HG02798 (cell line): ENCODE measurements at regions not wholly inside any gene's neighbourhood (a gene's known extent, or its start where the extent isn't known, plus 50 kb on each side); places are given as distances from the start of the nearest gene placed in this dataset.
"Not testable (repeated sequence)": the region's sequence is repeated elsewhere in the genome, so short reads cannot be mapped to it uniquely, and the experiment has no call there.

Experiments used
- ATAC-seq: cut with Tn5 transposase; IDR thresholded peaks from one replicate; pipeline ENCODE4 v1.9.1; 2021; ENCODE audit warnings: mild to moderate bottlenecking; ENCODE audit not compliant: unreplicated experiment, poor library complexity

DNA sequence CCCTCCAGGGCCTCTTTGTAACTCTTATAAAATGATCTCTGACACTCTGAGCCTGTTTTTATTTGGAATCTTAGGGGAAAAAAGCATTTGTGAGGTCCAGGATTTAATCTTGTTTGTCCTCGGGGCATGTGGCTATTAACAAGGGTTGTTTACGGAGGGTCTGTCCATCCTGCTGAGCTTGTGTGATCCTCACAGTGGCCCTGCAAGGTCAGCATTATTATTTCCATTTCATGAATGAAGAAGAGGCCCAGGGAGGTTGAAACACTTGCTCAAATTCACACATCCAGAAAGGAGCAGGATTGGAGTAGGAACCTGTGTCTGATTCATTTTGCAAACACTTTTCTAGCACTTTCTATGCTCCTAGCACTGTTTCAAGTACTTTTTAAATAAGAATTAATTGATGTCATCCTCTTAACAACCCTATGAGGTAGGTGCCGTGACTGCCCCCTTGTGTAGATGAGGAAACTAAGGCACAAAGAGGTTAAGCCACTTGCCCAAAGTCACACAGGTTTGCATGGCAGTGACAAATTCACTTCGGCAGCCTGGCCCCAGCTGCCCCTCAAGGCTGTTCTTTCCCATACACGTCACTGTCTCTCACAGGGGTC lies 178.9 kb downstream of the MIS18A start:
- ATAC-seq = no peak

DNA sequence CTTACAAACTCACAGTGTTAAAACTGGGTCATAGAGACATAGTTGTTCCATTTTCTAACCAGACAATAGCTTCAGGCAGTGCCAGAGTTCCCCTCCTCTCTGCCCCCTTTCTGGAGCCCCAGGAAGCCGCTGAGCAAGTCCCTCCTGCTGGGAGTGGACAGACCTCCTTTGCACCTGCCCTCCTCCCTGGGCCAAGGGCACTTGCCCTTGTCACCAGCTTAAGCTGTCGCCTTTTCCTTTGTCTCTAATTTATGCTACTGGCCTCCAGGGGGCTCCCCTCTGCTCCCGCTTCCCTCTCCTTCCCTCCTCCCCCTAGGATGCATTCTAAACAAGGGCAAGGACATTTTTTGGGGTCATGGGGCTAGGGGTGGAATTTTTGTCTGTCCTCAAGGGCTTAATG lies 182.4 kb downstream of the MIS18A start:
- no peak for ATAC-seq

DNA sequence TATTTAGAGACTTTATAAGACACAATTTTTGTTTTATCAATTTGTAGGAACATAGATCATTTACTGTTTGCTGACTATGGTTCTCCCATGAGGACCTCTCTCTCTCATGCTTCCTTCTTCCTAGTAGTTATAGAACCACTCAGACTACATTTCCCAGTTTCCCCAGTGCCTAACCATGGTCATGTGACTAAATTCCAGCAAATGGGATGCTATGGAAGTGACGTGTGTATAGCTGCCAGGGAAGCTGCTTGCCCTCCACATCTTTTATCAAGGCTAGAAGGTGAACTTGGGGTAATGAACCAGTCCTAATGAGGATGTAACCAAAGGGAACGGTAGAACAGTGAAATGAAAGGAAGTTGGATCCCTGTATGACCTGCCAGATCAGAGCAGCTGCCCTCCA lies 184.0 kb downstream of the MIS18A start:
- ATAC-seq = no peak

DNA sequence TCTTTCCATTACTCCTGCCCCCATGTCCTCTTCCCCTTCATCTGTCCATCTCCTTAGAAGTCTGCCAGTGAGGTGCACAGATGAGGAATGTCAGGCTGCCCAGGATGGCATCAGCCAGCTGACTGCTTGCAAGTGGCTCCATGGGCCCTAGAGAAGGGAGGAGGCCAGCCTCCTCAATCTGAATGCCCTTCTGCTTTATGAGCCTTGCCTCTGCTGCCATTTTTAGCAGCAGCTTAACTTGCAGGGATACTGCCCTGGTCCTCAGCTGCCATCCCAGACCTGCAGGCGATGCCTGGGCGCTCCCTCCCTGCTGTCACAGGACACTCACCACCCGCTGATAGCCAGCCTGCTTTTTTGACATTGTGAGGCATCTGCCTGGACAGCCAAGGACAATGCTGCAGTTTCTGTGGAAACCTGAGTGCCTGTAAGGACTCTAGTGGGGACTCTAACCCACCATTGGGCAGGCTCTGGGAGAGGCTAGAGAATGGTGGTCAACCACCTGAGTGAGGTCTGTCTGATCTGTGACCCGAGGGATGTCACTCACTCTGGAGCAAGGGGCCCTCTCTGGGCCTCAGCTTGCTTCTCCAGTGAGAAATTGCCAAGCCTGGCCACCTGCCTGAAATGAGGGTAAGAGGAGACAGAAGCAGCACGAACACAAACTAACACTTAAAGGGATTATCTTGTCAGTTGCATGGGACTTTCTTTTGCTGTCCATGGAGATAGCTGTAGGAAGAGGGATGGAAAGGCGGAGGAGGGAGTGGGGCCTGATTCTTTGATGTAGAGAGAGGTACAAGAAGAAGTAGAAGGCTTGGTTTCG lies 185.0 kb downstream of the MIS18A start:
- ATAC-seq = no peak

DNA sequence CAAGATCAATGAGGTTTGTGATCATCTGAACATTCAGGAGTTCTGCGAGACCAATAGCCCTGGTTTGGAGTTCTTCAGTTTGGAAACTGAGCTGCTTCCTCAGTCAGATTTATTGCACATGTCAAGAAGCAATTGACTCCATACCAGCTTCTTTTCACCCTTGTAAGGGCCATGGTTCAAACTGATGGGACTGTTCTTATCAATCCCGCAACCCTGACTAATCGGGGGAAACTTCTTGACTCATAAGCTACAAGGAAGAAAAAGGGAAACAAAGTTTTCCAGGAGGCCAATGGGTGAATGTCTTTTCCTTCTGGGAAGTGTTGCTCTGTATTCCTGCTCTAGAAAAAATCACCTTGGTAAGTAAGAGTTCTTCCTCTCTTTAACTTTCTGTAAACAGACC lies 187.9 kb downstream of the MIS18A start:
- ATAC-seq = no peak

DNA sequence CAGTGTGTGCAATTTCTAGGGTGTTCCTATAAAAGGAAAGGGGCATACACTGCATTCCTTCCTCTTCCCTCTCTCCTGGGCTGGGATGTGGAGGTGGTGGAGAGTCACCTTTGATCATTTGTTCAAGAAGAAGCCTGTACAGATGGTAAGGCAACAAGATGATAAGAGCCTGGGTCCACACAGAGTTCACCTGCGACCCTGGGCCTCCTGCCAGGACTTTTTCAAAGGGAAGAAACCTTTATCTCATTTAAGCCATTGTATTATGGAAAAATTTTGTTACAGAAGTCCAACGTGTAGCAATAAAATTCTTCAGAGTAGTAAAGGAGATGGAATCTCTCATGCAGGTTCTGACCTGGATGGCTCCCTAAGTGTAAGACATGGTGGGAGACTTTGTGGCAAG lies 189.1 kb downstream of the MIS18A start:
- ATAC-seq = no peak

DNA sequence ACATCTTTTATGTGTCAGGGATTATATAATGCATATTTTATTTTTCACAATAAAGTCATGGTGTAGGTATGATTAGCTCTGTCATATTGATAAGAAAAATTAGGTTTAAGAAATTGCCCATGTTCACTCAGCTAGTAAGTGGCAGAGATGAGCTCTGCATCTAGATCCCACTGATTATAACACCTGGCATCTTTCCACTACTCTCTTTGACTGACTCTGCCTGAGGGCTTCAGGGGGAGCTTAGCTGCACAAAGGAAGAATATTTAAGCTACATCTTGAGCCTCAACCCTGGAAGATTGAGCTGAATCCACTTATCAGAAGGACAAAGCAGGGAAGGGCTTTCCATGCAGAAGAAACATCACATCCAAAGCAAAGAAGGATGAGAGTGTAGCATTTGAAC lies 190.4 kb downstream of the MIS18A start:
- no peak for ATAC-seq

DNA sequence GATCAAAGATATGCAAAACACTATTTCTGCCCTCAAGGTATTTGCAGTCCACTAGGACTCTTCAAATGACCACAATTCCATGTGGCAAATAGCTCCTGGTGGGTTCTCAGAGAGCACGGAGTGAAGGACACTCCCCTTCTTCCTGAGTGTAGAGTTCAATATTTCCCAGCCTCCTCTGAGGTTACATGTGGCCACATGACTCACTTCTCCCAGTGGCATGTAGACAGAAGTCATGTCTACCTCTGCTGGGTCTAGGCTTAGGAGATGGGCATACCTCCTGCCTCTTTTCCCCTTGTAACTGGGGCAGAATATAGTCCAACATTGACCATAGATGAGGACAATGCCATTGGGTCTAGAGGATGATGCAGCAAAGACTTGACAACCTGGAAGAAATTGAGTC lies 191.4 kb downstream of the MIS18A start:
- ATAC-seq = no peak

DNA sequence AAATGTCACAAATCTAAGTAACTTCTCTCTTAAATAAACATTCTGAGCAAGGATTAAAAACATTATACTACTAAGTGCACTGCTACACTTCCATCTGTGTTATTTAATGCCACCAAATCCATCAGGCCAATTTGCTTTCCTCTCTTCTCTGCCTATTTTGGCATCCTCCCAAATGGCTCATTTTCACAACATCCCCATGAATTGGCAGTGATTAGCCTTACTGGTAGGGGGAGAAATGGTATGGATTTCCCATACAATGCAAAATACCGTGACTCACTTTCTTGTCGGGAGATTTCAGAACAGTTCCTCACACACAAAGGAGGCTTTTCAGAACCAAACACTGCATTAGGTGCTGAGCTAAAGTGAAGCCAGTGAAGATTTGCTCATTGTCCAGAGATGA lies 195.7 kb downstream of the MIS18A start:
- no peak for ATAC-seq

DNA sequence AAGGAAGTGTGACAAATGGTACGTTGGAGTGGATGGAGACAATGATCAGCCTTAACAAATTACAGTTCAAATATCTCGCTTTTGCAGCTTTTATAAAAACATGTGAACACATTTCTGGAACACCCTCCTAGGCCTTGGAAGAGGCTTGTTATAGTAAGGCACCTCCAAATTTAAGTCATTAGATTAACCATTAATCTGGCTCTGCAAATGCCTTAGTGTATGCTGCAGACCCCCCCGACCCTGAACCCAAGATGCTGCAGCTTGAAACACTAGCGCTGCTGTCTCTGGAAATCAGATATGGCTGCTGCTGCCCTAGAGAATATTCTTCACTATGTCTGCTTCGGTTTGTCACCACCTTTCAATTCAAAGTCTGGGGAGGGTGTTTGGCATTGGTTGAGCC lies 196.4 kb downstream of the MIS18A start:
- no peak for ATAC-seq

DNA sequence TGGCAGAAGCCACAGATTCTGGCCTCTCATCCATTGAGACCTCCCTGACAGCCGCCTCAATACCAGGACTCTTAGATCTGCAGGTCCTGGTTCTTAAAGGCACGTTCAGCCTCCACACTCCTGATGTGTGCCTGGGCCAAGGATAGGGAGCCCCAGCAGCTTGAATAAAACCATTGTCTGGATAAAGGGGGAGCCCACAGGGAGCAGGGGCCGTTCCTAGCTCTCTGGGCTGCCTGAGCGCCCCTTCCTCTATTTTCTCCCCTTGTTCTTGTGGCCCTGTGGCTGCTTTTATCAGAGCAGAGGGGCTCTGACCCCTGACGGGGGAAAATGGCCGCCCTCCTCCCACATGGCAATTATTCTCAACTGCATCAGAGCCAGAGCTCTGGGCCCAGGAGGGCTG lies 200.8 kb downstream of the HUNK start:
- no peak for ATAC-seq

DNA sequence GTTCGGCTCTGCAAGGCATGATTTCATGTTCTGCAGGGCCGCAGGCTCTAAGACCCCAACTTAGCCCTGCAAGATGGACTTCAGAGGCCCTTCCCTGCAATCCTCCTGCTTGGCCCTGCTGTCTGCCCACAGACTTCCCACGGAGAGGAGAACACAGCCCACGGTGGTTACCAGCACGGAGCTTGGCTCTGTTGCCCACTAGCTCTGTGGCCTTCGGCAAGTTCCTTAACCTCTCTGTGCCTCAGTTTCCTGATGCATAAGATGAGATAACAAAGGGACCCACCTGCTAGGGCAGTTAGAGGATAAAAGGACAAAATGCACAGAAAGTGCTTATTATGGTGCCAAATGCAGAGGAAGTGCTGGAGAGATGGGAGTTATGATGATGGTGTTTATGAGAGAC lies 200.4 kb downstream of the HUNK start:
- no peak for ATAC-seq

DNA sequence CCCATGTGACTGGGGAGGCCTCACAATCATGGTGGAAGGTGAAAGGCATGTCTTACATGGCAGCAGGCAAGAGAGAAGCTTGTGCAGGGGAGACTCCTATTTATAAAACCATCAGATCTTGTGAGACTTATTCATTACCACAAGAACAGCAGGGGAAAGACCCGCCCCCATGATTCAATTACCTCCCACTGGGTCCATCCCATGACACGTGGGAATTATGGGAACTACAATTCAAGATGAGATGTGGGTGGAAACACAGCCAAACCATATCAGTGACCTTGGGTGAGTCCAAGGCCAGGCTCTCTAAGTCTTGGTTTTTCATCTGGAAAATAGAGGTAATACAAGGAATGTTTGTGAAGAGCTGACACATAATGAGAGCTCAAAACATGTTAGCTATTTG lies 198.8 kb downstream of the HUNK start:
- ATAC-seq = not testable (repeated sequence)

DNA sequence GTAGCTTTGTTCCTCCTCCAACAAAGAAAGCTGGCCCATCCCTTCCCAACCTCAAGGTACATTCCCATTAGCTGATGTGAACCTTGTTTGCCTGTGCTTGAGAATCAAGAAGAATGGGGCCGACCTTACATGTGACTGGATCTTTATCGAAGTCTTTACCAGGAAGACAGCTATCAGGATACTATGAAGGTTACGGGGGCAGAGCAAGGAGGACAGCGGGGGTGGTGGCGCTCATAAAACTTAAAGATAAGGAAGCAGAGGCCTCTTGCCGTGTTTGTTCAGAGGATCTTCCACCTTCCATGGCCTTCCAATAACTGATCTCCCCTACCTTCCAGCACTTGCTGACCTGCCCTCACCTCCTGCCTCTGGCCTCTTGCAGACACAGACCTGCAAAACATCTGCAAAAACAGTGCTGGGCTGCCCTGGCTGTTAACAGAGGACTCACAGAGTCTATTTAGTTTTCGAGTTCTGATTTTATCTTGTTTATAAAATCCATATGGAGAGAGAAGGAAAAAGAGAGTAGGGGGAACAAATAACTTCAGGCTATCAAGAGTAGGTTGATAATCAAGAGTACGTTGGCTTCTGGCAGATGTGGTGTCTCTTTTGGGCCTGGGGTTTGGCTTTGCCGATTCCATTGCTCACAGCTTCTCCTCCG lies 198.0 kb downstream of the HUNK start:
- ATAC-seq = no peak

DNA sequence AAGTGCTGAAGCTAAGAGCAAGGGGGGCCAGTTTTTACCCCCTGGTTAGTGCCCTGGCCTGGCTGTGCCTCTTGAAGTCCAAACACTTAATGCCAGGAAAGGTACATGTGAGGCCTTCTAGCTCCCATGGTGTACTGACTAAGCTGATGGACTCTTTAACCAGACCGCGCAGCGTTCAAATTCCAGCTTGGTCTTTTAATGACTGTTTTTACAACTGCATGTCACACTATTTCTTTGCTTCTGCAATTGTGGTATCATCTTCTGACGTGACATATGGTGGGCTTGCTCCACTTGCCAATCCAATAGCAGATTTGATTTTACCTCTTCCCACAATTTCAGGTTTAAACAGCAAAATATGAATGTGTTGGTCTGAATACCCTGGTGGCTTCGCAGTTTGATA lies 197.3 kb downstream of the HUNK start:
- ATAC-seq = no peak

DNA sequence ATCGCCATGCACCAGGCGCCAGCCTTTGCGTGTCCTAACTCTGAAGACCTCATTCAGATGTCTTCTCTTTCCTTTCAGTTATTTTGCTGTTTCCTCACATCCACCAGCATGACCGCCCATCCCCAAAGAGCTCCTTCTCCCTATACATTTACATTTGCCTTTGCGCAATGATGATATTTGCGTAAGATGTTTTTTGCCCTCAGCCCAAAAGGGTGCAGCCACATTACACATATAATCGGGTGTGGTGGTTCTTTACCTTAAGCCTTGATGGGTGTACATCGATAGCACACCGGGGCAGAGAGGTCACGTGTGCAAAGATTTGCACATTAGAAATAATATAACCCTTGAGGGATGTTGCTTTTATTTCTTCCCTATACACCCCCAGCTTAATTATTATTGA lies 192.8 kb downstream of the HUNK start:
- ATAC-seq = no peak

DNA sequence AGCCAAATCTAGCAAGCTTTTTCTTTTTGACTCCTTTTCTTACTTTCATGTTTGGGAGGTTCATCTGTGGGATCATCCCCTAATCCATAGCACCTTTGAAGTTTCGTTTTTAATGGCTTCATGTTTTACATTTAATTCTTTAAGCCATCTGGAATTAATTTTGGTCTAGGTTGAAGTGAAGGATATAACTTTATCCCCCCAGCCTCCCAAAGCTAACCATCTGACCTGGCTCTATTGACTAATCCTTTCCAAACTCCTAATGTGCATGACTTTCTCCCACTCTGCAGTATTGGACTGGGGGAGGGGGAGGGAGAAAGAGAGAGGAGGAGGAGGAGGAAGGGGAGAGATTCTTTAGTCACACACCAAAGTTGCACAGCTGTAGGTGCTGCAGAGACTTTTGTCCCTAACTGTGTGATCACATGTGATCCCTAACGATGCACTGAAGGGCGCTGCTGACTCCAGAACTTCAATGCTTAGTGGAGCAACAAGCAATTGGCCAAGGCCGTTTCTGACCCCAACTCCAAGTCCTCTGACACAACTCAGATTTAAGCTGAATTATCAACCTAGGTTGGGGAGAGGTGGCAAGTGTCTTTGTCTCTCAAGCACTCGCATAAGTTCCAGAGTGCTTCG lies 191.6 kb downstream of the HUNK start:
- ATAC-seq = no peak

DNA sequence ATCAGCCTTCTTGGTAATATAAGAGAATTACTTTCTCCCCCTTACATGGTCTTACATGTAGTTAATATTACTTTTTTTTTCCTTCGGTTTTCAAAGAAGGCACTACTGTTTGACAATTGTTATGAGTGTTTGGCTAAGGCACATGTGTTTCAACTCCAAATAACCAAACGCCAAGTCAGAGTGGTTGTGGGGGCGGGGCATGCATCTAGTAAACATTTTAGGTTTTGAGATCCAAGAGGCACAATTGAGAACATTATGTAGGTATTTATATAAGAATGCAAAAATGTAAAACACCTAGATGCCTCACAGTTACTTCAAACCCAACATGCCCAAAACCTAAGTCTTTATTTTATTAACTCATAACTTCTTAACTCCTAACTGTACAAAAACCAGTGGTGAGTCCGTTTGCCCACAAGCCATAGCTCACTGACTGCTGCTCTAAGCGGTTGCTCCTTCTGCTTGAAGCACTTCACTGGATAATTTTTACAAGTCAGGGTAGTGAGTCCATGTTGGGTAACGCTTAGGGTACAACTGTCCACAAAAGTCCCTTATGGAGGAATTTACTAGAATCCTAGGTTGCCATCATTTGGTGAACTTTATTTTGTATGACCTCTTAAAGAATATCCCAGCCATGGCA lies 189.9 kb downstream of the HUNK start:
- no peak for ATAC-seq

DNA sequence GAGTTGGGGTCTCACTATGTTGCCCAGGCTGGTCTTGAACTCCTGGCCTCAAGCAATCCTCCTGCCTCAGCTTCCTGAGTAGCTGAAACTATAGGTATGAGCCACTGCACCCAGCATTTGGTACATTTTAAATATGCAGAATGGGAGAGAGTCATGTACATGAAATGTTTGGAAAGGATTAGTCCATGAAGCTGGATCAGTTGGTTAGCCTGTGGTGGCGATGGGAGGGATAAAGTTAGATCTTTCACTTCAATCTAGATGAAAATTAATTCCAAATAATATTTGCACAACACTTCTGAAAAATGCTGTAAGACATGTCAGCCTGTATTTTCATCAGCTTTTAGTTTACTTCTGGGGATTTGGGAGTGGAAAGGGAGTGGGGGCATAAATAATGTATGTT lies 188.9 kb downstream of the HUNK start:
- ATAC-seq = no peak

DNA sequence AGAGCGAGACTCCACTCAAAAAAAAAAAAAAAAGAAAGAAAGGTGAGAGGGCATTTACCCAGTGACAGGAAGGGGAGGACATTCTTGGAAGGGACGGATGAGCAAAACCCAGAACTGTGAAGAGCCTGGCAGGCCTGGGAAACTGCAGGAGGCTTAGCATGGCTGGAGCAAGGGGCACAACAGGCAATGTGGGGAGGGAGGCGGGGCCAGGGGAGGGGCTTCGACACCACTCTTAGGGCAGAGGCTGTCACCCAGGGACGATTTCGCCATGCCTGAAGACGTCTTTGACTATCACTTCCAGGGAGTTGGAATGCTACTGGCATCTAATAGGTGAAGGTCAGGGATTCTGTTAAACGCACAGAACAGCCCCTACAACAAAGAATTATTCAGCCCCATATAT lies 184.0 kb downstream of the HUNK start:
- ATAC-seq = no peak

DNA sequence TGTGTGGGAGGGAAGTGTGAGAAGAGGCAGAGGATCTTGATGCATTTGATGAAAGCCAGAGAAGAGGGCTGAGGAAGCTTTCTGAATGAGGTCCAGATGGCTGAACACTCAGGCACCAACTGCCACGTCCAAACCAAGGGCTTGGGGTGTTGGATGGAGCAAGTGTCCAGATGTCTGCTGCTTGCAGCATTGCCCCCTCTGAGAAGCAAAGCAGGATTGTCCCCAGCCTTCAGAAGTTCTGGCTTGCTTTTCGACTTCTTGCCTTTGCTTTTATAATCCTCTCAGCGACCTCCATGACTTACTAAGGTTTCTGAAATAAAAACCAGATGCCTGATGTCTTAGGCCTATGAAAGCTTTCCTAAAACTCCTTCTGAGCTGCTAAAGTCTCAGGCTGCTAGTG lies 182.5 kb downstream of the HUNK start:
- ATAC-seq = no peak
